Stomach (tissue), 4 donors: ENCODE measurements at regions not wholly inside any gene's neighbourhood (a gene's known extent, or its start where the extent isn't known, plus 50 kb on each side); places are given as distances from the start of the nearest gene placed in this dataset.

Experiments used
- EP300 ChIP-seq: sonication (generic); formaldehyde crosslinking; IDR thresholded peaks from one replicate; pipeline ENCODE4 v1.6.1; 2017; ENCODE audit warnings: antibody characterized with exemption
- POLR2A ChIP-seq, 4 donors: fragments of 450-650 bp; IDR thresholded peaks; one replicate each; pipeline ENCODE4 v1.6.1; 2016; ENCODE audit warnings: antibody characterized with exemption in 4 of 4, control low read depth in 2 of 4, mild to moderate bottlenecking in 1 of 4, moderate library complexity in 1 of 4
- POLR2AphosphoS5 ChIP-seq, 3 donors: sonication (generic); formaldehyde crosslinking; IDR thresholded peaks; one replicate each; pipeline ENCODE4 v1.6.1; 2016; ENCODE audit warnings: antibody characterized with exemption in 3 of 3
- TF ChIP-seq, protein P1 (sequence below), 7 experiments: fragments of 450-650 bp in 4 of 7; fragments of 200-600 bp in 3 of 7; sonication (generic) in 3 of 7; IDR thresholded peaks; one replicate each; pipeline ENCODE4 v1.5.1; 2016 to 2019; ENCODE audit warnings: antibody characterized with exemption in 7 of 7, control low read depth in 2 of 7, mild to moderate bottlenecking in 1 of 7

DNA sequence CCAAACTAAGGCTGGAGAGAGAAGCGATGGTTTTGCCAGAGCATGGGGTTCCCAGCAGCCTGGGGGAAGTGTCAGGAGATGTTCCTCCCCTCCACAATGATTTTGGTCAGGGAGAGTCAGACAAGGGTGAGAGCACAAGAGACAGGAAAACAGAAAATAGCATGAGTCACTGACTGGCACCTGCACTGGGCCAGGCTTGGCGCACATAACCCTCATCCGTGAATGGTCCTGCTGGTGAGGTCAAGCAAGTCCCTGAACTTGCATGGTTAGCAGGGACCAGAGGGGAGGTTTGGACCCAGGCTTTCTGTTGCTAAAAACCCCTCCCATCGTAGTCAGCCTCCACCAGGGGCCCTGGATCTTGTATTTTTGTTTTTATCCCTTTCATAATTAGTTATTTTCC lies 174.5 kb upstream of the MYT1L start:
- TF ChIP-seq POLR2A (IDR thresholded peaks at IDR 0.05) (no peak), EP300 (no peak), POLR2AphosphoS5 (IDR thresholded peaks at IDR 0.05) (no peak)
- TF ChIP-seq, protein P1, sequence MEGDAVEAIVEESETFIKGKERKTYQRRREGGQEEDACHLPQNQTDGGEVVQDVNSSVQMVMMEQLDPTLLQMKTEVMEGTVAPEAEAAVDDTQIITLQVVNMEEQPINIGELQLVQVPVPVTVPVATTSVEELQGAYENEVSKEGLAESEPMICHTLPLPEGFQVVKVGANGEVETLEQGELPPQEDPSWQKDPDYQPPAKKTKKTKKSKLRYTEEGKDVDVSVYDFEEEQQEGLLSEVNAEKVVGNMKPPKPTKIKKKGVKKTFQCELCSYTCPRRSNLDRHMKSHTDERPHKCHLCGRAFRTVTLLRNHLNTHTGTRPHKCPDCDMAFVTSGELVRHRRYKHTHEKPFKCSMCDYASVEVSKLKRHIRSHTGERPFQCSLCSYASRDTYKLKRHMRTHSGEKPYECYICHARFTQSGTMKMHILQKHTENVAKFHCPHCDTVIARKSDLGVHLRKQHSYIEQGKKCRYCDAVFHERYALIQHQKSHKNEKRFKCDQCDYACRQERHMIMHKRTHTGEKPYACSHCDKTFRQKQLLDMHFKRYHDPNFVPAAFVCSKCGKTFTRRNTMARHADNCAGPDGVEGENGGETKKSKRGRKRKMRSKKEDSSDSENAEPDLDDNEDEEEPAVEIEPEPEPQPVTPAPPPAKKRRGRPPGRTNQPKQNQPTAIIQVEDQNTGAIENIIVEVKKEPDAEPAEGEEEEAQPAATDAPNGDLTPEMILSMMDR (IDR thresholded peaks at IDR 0.05): no peak
